SU-DHL-6 (cell line): ENCODE measurements at regions not wholly inside any gene's neighbourhood (a gene's known extent, or its start where the extent isn't known, plus 50 kb on each side); places are given as distances from the start of the nearest gene placed in this dataset.

Source experiments
- H2AFZ ChIP-seq: fragments of 200-600 bp; sonication (generic); 2 replicates; pipeline ENCODE4 v1.6.1; 2014; ENCODE audit warnings: low read depth, mild to moderate bottlenecking, moderate library complexity, mixed read lengths, antibody characterized with exemption, low read length; ENCODE audit not compliant: severe bottlenecking
- H3F3A ChIP-seq: fragments of 200-600 bp; shearing (Covaris generic); 2 replicates; pipeline ENCODE4 v1.6.0; 2016; ENCODE audit warnings: antibody characterized with exemption, mild to moderate bottlenecking; ENCODE audit not compliant: insufficient read depth
- H3K27ac ChIP-seq: fragments of 200-600 bp; sonication (generic); 2 replicates; pipeline ENCODE4 v1.5.1; 2016; ENCODE audit warnings: low read depth, mild to moderate bottlenecking, low read length, moderate library complexity, mixed read lengths
- H3K27me3 ChIP-seq: fragments of 200-600 bp; sonication (generic), shearing (Covaris generic); 2 replicates; pipeline ENCODE4 v1.6.0; 2014; ENCODE audit warnings: mild to moderate bottlenecking, low read length
- H3K36me3 ChIP-seq: fragments of 200-600 bp; sonication (generic); 2 replicates; pipeline ENCODE4 v1.6.1; 2014; ENCODE audit warnings: mild to moderate bottlenecking, low read length, mixed read lengths
- H3K4me2 ChIP-seq: fragments of 300-600, 200-600 bp; shearing (Covaris generic), sonication (generic); 2 replicates; pipeline ENCODE4 v1.6.0; 2014; ENCODE audit warnings: low read length, low read depth, mild to moderate bottlenecking; ENCODE audit not compliant: poor library complexity, severe bottlenecking
- H3K4me3 ChIP-seq: fragments of 200-600 bp; sonication (generic); 2 replicates; pipeline ENCODE4 v1.5.1; 2014; ENCODE audit warnings: antibody characterized with exemption, low read length, mild to moderate bottlenecking, mixed read lengths; ENCODE audit not compliant: insufficient read depth, poor library complexity, severe bottlenecking
- H3K79me2 ChIP-seq: fragments of 200-600 bp; sonication (generic); 2 replicates; pipeline ENCODE4 v1.6.1; 2014; ENCODE audit warnings: mild to moderate bottlenecking, low read length, moderate library complexity; ENCODE audit not compliant: insufficient read depth
- H3K9ac ChIP-seq: fragments of 200-600 bp; sonication (generic); 2 replicates; pipeline ENCODE4 v1.7.0; 2014; ENCODE audit warnings: mild to moderate bottlenecking, low read length
- H3K9me2 ChIP-seq: fragments of 200-600 bp; sonication (generic); replicated peaks from 2 replicates; pipeline ENCODE4 v1.6.1; 2014; ENCODE audit warnings: low read length; ENCODE audit not compliant: insufficient read depth
- H3K9me3 ChIP-seq: fragments of 200-600 bp; sonication (generic); 2 replicates; pipeline ENCODE4 v1.6.1; 2014; ENCODE audit warnings: low read length, mixed read lengths; ENCODE audit not compliant: insufficient read depth
- H4K20me1 ChIP-seq: fragments of 200-600 bp; sonication (generic); 2 replicates; pipeline ENCODE4 v1.6.1; 2014; ENCODE audit warnings: low read depth, mild to moderate bottlenecking, antibody characterized with exemption, low read length, moderate library complexity, mixed read lengths
- CTCF ChIP-seq: fragments of 200-600 bp; sonication (generic); IDR thresholded peaks from one replicate; pipeline ENCODE4 v1.5.1; 2017; ENCODE audit warnings: antibody characterized with exemption, mild to moderate bottlenecking, low read length, moderate library complexity; ENCODE audit not compliant: insufficient read depth, poor library complexity, severe bottlenecking
- EZH2phosphoT487 ChIP-seq: fragments of 200-600 bp; sonication (generic), shearing (Covaris generic); conservative IDR thresholded peaks from 2 replicates; pipeline ENCODE4 v1.6.1; 2018; ENCODE audit warnings: mild to moderate bottlenecking, antibody characterized with exemption, low read length, moderate library complexity, mixed read lengths

GRCh38 chr3:153029350-153029749 lies 132.7 kb upstream of the RAP2B start:
- Histone ChIP-seq H3K79me2 (no peaks in the 10 kb centered on the region), H3K36me3 (no peaks in the 10 kb centered on the region), H3K4me3 (no peak overlapping the region), H3K27me3 (no peaks in the 10 kb centered on the region), H3K4me2 (no peak overlapping the region), H3K9me3 (no peaks in the 10 kb centered on the region), H4K20me1 (no peaks in the 10 kb centered on the region), H3K9me2 (no peaks in the 10 kb centered on the region), H3K9ac (no peak overlapping the region), H3K27ac (no peak overlapping the region), H3F3A (no peaks in the 10 kb centered on the region), H2AFZ (no peak overlapping the region)
- TF ChIP-seq EZH2phosphoT487: no peak
- no peak for TF ChIP-seq CTCF

- Histone ChIP-seq H3K36me3 (no peaks in the 10 kb centered on the region), H3K27ac (no peak overlapping the region), H2AFZ (no peak overlapping the region), H3K27me3 (no peaks in the 10 kb centered on the region), H3K9me3 (no peaks in the 10 kb centered on the region), H3K79me2 (no peaks in the 10 kb centered on the region), H4K20me1 (no peaks in the 10 kb centered on the region), H3K9me2 (no peaks in the 10 kb centered on the region), H3F3A (no peaks in the 10 kb centered on the region), H3K4me2 (no peak overlapping the region), H3K9ac (no peak overlapping the region), H3K4me3 (no peak overlapping the region)
- TF ChIP-seq CTCF (no peak), EZH2phosphoT487 (no peak)
Observed at GRCh38 chr3:153032891-153033290, 129.1 kb upstream of the RAP2B start.

GRCh38 chr3:153036846-153037245 lies 125.2 kb upstream of the RAP2B start:
- Histone ChIP-seq H3K4me3 (no peak overlapping the region), H3K36me3 (no peaks in the 10 kb centered on the region), H3K9ac (no peak overlapping the region), H3K79me2 (no peaks in the 10 kb centered on the region), H4K20me1 (no peaks in the 10 kb centered on the region), H3K9me2 (no peaks in the 10 kb centered on the region), H3K4me2 (no peak overlapping the region), H3K27ac (no peak overlapping the region), H3F3A (no peaks in the 10 kb centered on the region), H3K27me3 (no peaks in the 10 kb centered on the region), H3K9me3 (no peaks in the 10 kb centered on the region), H2AFZ (no peak overlapping the region)
- TF ChIP-seq CTCF (no peak), EZH2phosphoT487 (no peak)
